Stimulated activated CD4-positive, alpha-beta T cell treated with anti-CD3 and anti-CD28 coated beads, Interleukin-4, amount 100 ng/mL, for 24 hours (primary cell): ENCODE measurements at regions not wholly inside any gene's neighbourhood (a gene's known extent, or its start where the extent isn't known, plus 50 kb on each side); places are given as distances from the start of the nearest gene placed in this dataset.

ENCODE experiments used
- DNase-seq: peaks from one replicate; pipeline ENCODE4 v3.0.0-alpha.2; 2020

DNA sequence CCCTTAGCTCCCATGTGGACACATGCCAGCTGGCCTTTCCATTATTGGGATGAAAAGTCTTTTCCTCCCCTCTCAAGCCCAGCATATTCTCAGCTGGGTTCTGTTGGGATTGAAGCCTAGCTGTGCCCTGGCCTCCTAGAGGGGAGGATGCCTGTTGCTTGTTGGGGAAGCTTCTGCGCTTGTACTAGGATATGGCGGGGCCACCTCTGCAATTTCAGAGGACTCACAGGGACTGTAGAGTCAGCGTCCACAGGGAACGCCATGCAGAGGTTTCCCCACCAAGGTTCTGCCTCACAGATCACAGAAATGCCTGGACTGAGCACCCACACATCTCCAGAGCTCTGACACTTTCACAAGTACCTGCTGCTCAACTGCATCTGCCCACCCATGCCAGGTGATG is 288.7 kb upstream of the FOXQ1 start:
- DNase-seq: no peak

DNA sequence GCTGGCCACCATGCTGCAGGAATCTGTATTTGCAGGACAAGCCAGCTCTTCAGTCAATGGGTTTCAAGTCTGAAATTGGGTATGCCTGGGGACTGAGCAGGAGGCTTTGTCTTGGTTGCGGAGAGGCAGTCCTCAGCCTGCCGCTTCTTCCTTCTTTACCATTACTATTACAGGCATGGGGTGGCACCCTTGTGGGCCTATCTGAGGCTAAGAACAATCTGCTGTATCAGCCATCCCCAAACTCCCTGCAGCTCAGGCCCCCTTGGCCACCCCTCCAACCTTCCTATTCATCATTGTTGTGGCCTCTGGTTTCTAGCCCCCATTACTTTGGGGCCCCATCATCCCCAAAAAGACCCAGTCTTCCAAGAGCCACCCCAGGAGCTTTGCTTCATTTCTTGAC is 289.2 kb upstream of the FOXQ1 start:
- no peak for DNase-seq

DNA sequence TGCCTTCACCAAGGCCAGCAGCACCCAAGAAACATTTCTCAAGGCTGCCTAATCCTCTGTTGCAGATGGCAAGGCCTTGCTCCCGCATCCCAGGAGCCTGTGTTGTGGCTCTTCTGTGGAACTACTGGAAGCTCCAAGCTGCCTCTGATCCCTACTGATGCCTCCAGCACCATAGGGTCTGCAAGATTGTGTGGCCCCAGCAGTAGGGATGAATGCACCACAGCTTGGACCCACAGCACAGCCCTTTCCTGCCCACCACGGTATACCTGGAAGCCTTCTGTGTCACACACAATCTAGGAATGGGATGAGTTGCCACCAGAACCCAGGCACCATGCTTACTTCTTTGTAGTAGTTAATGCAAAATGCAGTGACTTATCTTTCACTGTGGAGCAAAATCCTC is 291.1 kb upstream of the FOXQ1 start:
- DNase-seq: no peak

GRCh38 chr6:1020133-1020532 is 291.8 kb upstream of the FOXQ1 start:
- no peak for DNase-seq

DNA sequence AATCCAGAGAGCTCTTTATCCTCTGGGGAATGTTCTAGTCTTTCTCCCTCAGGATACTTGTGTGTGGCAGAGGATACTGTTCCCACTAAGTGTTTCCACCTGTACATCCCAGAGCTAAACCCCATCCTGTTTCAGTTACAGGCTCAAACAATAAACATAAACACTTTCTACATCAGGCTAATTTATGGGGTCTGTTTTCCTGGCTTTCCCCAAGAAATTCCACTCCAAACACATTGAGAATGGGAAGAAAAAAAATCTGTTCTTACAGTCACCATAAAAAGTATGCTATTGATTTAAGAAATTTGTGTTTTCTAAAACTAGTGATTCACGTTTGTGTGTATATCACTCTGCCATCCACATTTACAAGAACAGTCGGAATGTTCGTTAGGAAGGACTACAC is 293.9 kb upstream of the FOXQ1 start:
- no peak for DNase-seq

GRCh38 chr6:1016329-1017302 is 295.3 kb upstream of the FOXQ1 start:
- DNase-seq: no peak

- DNase-seq: no peak
Measured at GRCh38 chr6:1015825-1016224, 296.1 kb upstream of the FOXQ1 start.

- DNase-seq: no peak
Measured at GRCh38 chr6:1014431-1014807, 297.5 kb upstream of the FOXQ1 start.

GRCh38 chr6:1013656-1014430 is 298.1 kb upstream of the FOXQ1 start:
- no peak for DNase-seq

DNA sequence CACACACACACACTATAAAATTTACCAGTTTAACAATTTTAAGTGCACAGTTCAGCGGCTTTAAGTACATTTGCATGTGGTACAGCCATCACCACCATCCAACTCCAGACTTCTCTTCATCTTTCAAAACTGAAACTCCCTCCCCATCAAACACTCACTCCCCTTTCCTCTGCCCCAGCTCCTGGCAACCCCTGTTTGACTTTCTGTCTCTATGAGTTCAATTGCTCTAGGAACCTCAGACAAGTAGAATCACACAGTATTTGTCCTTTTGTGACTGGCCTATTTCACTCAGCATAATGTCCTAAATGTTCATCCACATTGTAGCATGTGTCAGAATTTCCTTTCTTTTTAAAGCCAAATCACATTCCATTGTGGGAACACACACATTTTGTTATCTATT is 302.8 kb upstream of the FOXQ1 start:
- DNase-seq: no peak

GRCh38 chr6:1007159-1007558 is 304.7 kb upstream of the FOXQ1 start:
- DNase-seq: no peak

GRCh38 chr6:1004885-1005630 is 306.8 kb upstream of the FOXQ1 start:
- no peak for DNase-seq

- DNase-seq: no peak
Measured at GRCh38 chr6:1003394-1004160, 308.3 kb upstream of the FOXQ1 start.

GRCh38 chr6:1002989-1003388 is 308.9 kb upstream of the FOXQ1 start:
- no peak for DNase-seq

DNA sequence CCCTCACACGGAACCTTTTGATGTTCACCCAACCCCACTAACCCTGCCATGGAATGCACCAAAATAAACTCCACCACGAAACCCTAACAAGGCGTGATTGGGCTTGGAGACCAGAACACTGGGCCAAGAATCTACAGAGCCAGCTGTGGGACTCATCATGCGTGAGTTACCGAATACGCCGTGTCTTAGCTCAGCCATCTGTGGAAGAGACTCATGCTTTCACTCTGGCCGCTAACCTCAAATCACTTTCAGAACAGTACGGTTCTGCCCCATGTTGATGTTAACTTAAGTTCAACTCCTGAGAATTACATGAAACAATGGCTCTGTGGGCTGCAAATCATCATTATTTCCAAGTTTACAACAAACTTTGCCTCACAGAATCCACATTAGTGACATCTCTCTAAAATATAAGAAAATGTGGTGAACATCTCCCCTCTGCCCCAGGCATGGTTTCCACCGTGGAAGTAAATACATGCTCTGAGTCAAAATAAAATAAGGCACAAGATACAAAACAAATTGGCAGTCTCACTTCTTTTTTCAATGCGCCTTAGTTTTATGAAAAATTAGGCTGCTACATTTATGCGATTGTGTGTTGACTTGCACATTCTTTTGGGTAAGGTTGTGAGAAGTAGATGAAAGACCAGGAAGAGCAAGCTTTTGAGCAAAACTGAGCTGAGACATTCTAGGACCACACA is 308.9 kb upstream of the EXOC2 start:
- no peak for DNase-seq

DNA sequence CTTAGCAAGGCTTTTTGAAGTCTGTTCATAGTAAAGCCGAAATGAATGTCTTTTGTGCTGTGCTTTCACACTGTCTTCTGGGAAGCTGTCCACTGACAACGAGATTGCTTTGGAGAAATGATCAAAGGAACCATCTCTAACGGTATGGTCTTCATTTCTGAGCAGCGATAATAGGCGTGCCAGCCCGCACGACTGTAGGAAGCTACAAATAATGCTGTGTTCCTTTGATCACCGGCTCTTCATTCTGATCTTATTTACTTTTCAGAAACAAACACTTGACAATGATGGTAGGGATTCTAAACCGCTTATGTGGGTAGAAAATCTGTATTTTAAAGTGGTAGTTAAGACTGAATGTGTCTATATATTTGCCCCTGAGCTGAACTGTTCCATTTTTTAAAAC is 306.6 kb upstream of the EXOC2 start:
- DNase-seq: no peak

- DNase-seq: no peak
Measured at GRCh38 chr6:998551-998950, 305.6 kb upstream of the EXOC2 start.

- no peak for DNase-seq
Measured at GRCh38 chr6:996271-996852, 303.4 kb upstream of the EXOC2 start.

- no peak for DNase-seq
Measured at GRCh38 chr6:991192-991591, 298.3 kb upstream of the EXOC2 start.

- no peak for DNase-seq
Measured at GRCh38 chr6:984031-984430, 291.1 kb upstream of the EXOC2 start.

- no peak for DNase-seq
Measured at GRCh38 chr6:978937-979685, 286.2 kb upstream of the EXOC2 start.
